Transverse colon (tissue), 4 donors: ENCODE measurements at regions not wholly inside any gene's neighbourhood (a gene's known extent, or its start where the extent isn't known, plus 50 kb on each side); places are given as distances from the start of the nearest gene placed in this dataset.

Source experiments
- CTCF ChIP-seq, 5 experiments: fragments of 200-600 bp in 3 of 5; fragments of 450-650 bp in 2 of 5; sonication (generic) in 3 of 5; IDR thresholded peaks; 1 replicate in 2 of 5; 2 replicates in 3 of 5; pipeline ENCODE4 v1.5.1; 2016 to 2017; ENCODE audit warnings: antibody characterized with exemption in 5 of 5, inconsistent platforms in 3 of 5, mild to moderate bottlenecking in 2 of 5, moderate library complexity in 1 of 5
- EP300 ChIP-seq: sonication (generic); formaldehyde crosslinking; IDR thresholded peaks from one replicate; pipeline ENCODE4 v1.6.1; 2017; ENCODE audit warnings: antibody characterized with exemption, low read depth
- POLR2A ChIP-seq: fragments of 450-650 bp; IDR thresholded peaks from one replicate; pipeline ENCODE4 v1.6.1; 2016; ENCODE audit warnings: antibody characterized with exemption, mild to moderate bottlenecking, moderate library complexity
- POLR2AphosphoS5 ChIP-seq, 3 donors: sonication (generic); formaldehyde crosslinking; IDR thresholded peaks; one replicate each; pipeline ENCODE4 v1.6.1; 2016; ENCODE audit warnings: antibody characterized with exemption in 3 of 3

DNA sequence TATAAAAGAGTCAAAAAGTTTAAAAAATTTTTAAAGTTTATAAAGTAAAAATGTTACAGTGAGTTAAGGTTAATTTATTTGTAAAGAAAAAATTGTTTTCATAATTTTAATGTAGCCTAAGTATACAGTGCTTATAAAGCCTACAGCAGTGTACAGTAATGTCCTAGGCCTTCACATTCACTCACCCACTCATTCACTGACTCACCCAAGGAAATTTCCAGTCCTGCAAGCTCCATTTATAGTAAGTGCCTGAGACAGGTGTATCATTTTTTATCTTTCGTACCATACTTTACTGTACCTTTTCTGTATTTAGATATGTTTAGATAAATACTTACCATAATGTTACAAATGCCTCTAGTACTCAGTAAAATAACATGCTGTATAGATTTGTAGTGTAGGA, 269.7 kb upstream of the PHF14 start:
- TF ChIP-seq POLR2AphosphoS5 (IDR thresholded peaks at IDR 0.05) (no peak), CTCF (IDR thresholded peaks at IDR 0.05) (no peak), EP300 (no peak), POLR2A (no peak)
